SK-N-MC (cell line): ENCODE measurements at regions not wholly inside any gene's neighbourhood (a gene's known extent, or its start where the extent isn't known, plus 50 kb on each side); places are given as distances from the start of the nearest gene placed in this dataset.

ENCODE experiments used
- FOXP2 ChIP-seq: optimal IDR thresholded peaks from 2 replicates; pipeline ENCODE3; 2011; ENCODE audit warnings: mild to moderate bottlenecking, moderate library complexity; ENCODE audit not compliant: insufficient read depth; ENCODE audit errors: extremely low read length, control extremely low read depth
- POLR2AphosphoS5 ChIP-seq: IDR thresholded peaks from 2 replicates; pipeline ENCODE4 v1.6.1; 2012; ENCODE audit warnings: mild to moderate bottlenecking, low read depth, low read length, borderline replicate concordance

DNA sequence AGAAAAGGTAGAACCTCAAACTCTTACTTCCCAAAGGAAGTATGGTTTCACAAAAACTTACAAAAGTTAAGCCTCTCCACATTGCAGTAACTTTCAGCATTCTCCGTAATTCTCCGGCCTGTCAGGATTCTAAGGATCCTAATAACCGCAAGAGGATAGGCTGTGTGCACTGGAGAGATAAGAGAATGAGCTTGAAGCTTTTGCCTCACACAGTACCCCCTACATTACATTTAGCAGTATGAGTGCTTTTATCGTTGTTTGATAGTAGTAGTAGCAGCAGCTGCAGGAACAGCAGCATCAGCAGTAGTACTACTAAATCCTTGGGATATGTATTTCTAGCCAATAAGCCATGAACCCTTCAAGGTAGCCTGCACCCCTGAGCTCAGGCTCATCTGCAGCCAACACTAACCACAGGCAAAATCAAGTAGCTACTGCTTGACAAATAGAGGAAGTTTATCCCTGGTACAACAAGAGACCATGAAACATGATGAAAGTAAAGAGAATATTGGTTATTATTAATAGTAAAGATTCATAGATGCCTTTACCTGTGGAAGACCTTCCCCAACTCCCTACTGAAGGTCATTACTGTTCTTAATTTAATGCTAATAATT is 222.6 kb upstream of the CNTNAP2 start:
- TF ChIP-seq POLR2AphosphoS5 (no peak), FOXP2 (no peak)
